Central memory CD8-positive, alpha-beta T cell (primary cell): ENCODE measurements at regions not wholly inside any gene's neighbourhood (a gene's known extent, or its start where the extent isn't known, plus 50 kb on each side); places are given as distances from the start of the nearest gene placed in this dataset.

Source experiments
- ATAC-seq: fragments of 150-1000 bp; cut with Tn5 transposase; replicated peaks from 2 replicates; pipeline ENCODE4 v1.10.0; 2022; ENCODE audit warnings: mild to moderate bottlenecking, moderate FRiP score, moderate number of reproducible peaks; ENCODE audit not compliant: poor library complexity, severe bottlenecking; ENCODE audit errors: extremely low read depth
- DNase-seq, 2 donors: peaks; one replicate each; pipeline ENCODE4 v3.0.0; 2021; ENCODE audit warnings: low spot score in 2 of 2
- H3K27ac Mint-ChIP-seq: one replicate; pipeline ENCODE4 v1.8.0; 2022; ENCODE audit warnings: low read depth, mild to moderate bottlenecking, moderate library complexity, mixed read lengths
- H3K27me3 Mint-ChIP-seq: one replicate; pipeline ENCODE4 v1.8.0; 2022; ENCODE audit warnings: mixed read lengths
- H3K36me3 Mint-ChIP-seq: one replicate; pipeline ENCODE4 v1.8.0; 2022; ENCODE audit warnings: mild to moderate bottlenecking, moderate library complexity, mixed read lengths; ENCODE audit not compliant: insufficient read depth
- H3K4me1 Mint-ChIP-seq: one replicate; pipeline ENCODE4 v1.8.0; 2022; ENCODE audit warnings: mixed read lengths
- H3K4me3 Mint-ChIP-seq: one replicate; pipeline ENCODE4 v1.8.0; 2022; ENCODE audit warnings: mild to moderate bottlenecking, moderate library complexity, mixed read lengths
- H3K9me3 Mint-ChIP-seq: one replicate; pipeline ENCODE4 v1.8.0; 2022; ENCODE audit warnings: mixed read lengths

DNA sequence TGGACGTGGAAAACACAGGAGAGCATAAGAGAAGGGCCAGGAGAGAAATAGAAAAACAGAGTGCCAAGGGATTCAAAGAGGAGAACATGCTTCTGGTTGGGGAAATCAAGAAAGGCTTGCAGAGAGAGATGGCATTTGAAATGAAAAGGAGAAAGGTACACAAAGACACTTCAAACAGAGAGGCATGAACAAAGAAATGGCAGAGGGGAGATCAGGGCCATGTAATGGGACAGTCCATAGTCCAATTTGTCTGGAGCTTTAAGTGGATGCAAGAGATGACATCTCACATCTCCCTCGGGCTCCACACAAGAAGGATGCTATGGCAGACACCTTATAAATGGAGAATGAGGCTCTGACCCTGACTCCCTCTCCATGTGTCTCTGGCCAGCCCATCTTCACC, 331.1 kb downstream of the MLLT3 start:
- Mint-ChIP-seq H3K4me3 (no peak overlapping the region), H3K27me3 (no peaks in the 10 kb centered on the region), H3K36me3 (no peaks in the 10 kb centered on the region), H3K27ac (no peak overlapping the region), H3K4me1 (no peaks in the 10 kb centered on the region), H3K9me3 (peaks cover 9% of the 10 kb centered on the region)
- ATAC-seq (no peak), DNase-seq (no peak)

DNA sequence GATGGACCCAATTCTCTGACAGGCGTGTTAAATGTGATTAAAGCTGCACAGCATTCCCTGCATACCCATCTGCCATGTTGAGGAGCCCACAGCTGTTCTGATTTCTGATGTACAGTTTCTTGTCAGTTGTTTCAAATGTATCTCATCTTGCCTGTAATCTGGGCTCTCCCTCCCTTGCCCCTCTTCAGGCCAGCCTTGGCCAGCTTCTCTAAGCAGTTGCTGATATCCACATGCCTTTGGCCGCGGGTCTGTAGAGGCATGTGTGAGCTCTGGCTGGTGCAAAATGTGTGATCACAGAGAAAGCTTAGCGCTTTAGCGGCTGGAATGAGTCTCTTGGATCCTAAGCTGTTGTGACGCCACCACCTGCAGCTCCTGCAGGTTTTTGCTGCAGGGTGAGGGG, 332.0 kb downstream of the MLLT3 start:
- Mint-ChIP-seq H3K4me3 (no peak overlapping the region), H3K4me1 (no peaks in the 10 kb centered on the region), H3K36me3 (no peaks in the 10 kb centered on the region), H3K27ac (no peak overlapping the region), H3K27me3 (no peaks in the 10 kb centered on the region), H3K9me3 (peaks cover 9% of the 10 kb centered on the region)
- ATAC-seq, result no peak
- no peak for DNase-seq

GRCh38 chr9:20289423-20290010, 332.8 kb downstream of the MLLT3 start:
- ATAC-seq, result no peak
- H3K27ac Mint-ChIP-seq, result no peak overlapping the region
- peaks cover 9% of the 10 kb centered on the region for H3K9me3 Mint-ChIP-seq
- no peaks in the 10 kb centered on the region for H3K27me3 Mint-ChIP-seq
- no peak overlapping the region for H3K4me3 Mint-ChIP-seq
- no peaks in the 10 kb centered on the region for H3K36me3 Mint-ChIP-seq
- DNase-seq, result no peak
- no peaks in the 10 kb centered on the region for H3K4me1 Mint-ChIP-seq

- Mint-ChIP-seq H3K27me3 (no peaks in the 10 kb centered on the region), H3K9me3 (peaks cover 4% of the 10 kb centered on the region), H3K36me3 (no peaks in the 10 kb centered on the region), H3K4me1 (no peaks in the 10 kb centered on the region), H3K27ac (no peak overlapping the region), H3K4me3 (no peak overlapping the region)
- ATAC-seq, result no peak
- DNase-seq, result no peak
These were observed 335.3 kb downstream of the MLLT3 start for GRCh38 chr9:20286969-20287368.

DNA sequence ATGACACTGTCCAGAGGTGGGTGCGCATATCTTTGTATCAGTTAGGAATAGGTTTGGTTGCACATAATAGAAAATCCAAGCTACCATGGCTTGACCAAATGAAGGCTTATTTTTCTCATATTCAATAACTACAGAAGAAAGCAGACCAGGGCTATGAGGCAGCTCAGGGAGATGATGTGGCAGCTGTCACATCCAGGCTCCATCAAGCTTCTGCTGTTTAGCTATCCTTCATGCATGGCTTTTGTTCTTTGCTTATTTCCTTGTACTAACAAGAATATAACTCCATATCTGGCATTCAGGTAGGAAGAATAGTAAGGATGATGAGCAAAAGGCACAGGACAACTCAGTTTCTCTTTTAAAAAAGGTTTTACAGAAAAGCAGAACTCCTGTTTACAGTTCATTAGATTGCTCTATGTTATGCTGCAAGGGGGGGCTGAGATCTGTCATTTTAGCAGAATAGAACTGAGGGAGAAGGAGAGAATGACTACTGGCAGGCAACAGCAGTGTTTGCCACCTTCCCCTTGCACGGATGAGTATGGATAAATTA, 336.1 kb downstream of the MLLT3 start:
- DNase-seq, result no peak
- Mint-ChIP-seq H3K9me3 (no peaks in the 10 kb centered on the region), H3K27ac (no peak overlapping the region), H3K4me1 (no peaks in the 10 kb centered on the region), H3K36me3 (no peaks in the 10 kb centered on the region), H3K27me3 (no peaks in the 10 kb centered on the region), H3K4me3 (no peak overlapping the region)
- ATAC-seq, result no peak

DNA sequence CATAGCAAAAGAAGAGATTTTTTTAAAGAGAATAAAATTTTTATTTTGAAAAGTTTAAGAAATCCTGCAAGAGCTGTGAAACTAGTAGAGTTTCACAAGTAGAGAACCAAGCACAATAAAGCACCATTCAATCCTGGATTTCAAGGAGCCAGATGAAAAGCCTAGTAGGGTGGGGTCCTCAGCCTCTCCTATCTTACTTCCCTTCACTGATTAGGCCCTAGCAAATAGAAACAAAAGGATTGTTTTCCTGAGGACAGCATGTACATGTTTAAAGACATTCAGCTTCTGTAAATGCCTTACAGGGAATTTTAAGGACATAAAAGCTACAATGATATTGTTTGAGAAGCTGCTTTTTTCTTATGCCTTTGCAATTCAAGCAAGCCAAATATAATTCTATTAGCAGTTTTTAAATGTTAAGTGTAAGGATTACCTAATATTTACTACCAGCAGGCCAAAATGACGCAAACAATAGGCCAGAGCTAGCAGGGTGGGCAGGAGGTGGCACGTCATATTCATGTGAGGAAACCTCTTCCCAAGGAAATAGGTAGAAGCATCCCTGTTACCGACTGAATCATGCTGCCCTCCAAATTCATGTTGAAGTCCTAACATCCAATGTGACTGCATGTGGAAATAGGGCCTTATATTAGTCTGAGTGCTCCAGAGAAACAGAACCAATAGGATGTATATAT, 337.6 kb downstream of the MLLT3 start:
- H3K36me3 Mint-ChIP-seq, result peaks cover 1% of the 10 kb centered on the region
- H3K4me3 Mint-ChIP-seq, result no peak overlapping the region
- no peaks in the 10 kb centered on the region for H3K9me3 Mint-ChIP-seq
- ATAC-seq (no peak), DNase-seq (no peak)
- no peak overlapping the region for H3K27ac Mint-ChIP-seq
- H3K4me1 Mint-ChIP-seq, result no peaks in the 10 kb centered on the region
- H3K27me3 Mint-ChIP-seq, result no peaks in the 10 kb centered on the region

DNA sequence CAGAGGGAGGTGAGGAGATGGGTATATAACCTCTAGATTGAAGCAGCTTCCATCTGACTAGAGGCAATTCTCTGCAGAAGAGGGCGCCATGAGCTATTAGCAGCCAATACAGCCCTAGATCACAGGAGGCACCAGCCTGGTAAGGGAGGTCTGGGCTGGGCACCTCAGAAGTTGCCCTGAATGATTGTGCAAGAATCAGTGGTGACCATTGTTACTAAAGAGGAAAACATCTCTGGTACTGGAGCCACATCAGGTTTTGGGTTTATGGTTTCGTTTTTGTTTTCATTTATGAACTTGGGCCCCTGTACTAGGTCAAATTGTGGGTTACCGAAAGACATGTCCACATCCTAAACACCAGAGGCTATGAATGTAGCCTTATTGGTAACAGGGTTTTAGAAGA, 342.0 kb downstream of the MLLT3 start:
- Mint-ChIP-seq H3K36me3 (peaks cover 1% of the 10 kb centered on the region), H3K27ac (no peak overlapping the region), H3K4me1 (no peaks in the 10 kb centered on the region), H3K4me3 (no peak overlapping the region), H3K27me3 (no peaks in the 10 kb centered on the region), H3K9me3 (no peaks in the 10 kb centered on the region)
- DNase-seq, result no peak
- no peak for ATAC-seq

DNA sequence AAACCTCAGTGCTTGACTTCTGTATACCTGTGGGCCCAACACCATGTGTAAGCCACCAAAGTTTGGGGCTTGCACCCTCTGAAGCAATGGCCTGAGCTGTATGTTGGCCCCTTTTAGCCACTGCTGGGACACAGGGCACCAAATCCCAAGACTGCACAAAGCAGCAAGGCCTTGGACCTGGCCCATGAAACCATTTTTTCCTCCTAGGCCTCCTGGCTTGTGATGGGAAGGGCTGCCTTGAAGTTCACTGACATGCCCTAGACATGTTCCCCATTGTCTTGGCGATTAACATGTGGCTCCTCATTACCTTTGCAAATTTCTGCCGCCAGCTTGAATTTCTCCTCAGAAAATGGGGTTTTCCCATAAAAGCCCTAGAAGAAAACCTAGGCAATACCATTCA, 345.5 kb downstream of the MLLT3 start:
- H3K4me3 Mint-ChIP-seq, result no peak overlapping the region
- no peaks in the 10 kb centered on the region for H3K9me3 Mint-ChIP-seq
- ATAC-seq (no peak), DNase-seq (no peak)
- no peak overlapping the region for H3K27ac Mint-ChIP-seq
- H3K4me1 Mint-ChIP-seq, result no peaks in the 10 kb centered on the region
- H3K36me3 Mint-ChIP-seq, result peaks cover 1% of the 10 kb centered on the region
- no peaks in the 10 kb centered on the region for H3K27me3 Mint-ChIP-seq

DNA sequence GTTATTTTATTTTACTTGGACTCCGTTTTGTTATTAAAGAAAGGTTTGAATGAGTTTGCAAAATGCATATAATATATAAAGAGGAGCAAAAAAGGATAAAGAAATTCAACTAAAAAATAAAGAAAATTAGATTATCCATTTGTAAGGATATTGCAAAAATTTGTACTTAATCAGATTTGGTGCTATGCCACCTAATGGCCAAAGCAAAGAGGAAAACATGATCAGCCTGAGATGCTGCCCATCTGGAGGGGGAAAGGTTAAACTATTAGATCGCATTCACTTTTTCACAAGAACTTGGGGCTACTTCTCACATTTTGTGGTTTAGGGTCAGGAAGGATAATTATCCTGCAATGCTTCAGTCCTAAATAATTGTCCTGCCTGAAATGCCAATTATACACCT, 350.6 kb downstream of the MLLT3 start:
- ATAC-seq (no peak), DNase-seq (no peak)
- Mint-ChIP-seq H3K4me3 (no peak overlapping the region), H3K27me3 (no peaks in the 10 kb centered on the region), H3K27ac (no peak overlapping the region), H3K4me1 (no peaks in the 10 kb centered on the region), H3K9me3 (no peaks in the 10 kb centered on the region), H3K36me3 (no peaks in the 10 kb centered on the region)

- Mint-ChIP-seq H3K27ac (no peak overlapping the region), H3K36me3 (no peaks in the 10 kb centered on the region), H3K9me3 (no peaks in the 10 kb centered on the region), H3K4me3 (no peak overlapping the region), H3K27me3 (no peaks in the 10 kb centered on the region), H3K4me1 (no peaks in the 10 kb centered on the region)
- no peak for DNase-seq
- no peak for ATAC-seq
These were observed 351.2 kb downstream of the MLLT3 start for GRCh38 chr9:20271096-20271495.

DNA sequence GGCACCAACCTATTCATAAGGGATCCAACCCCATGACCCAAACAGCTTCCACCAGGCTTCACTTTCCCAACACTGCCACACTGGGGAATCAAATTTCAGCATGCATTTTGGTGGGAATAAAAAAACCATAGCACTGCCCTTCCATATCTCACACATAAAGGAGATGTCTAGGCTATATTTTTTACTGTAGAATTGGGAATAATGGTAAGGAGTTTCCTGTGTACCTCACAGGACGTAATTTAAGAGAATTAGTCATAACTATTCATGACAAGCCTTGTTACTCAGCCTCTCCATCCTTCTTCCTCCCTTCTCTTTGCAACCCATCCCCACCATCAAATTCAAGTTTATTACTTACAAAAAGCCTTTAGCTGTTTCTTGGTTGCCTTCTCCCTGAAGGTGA, 352.1 kb downstream of the MLLT3 start:
- Mint-ChIP-seq H3K36me3 (peaks cover 2% of the 10 kb centered on the region), H3K27me3 (no peaks in the 10 kb centered on the region), H3K9me3 (no peaks in the 10 kb centered on the region), H3K4me3 (no peak overlapping the region), H3K27ac (no peak overlapping the region), H3K4me1 (no peaks in the 10 kb centered on the region)
- ATAC-seq, result no peak
- no peak for DNase-seq

GRCh38 chr9:20269620-20270019, 352.7 kb downstream of the MLLT3 start:
- Mint-ChIP-seq H3K27me3 (no peaks in the 10 kb centered on the region), H3K4me3 (no peak overlapping the region), H3K9me3 (no peaks in the 10 kb centered on the region), H3K27ac (no peak overlapping the region), H3K36me3 (peaks cover 2% of the 10 kb centered on the region), H3K4me1 (no peaks in the 10 kb centered on the region)
- ATAC-seq (no peak), DNase-seq (no peak)

GRCh38 chr9:20264896-20265295, 357.4 kb downstream of the MLLT3 start:
- Mint-ChIP-seq H3K27me3 (no peaks in the 10 kb centered on the region), H3K27ac (no peak overlapping the region), H3K4me3 (no peak overlapping the region), H3K4me1 (no peaks in the 10 kb centered on the region), H3K9me3 (no peaks in the 10 kb centered on the region), H3K36me3 (peaks cover 2% of the 10 kb centered on the region)
- no peak for DNase-seq
- no peak for ATAC-seq
